ENCODE measurements at regions not wholly inside any gene's neighbourhood (a gene's known extent, or its start where the extent isn't known, plus 50 kb on each side); places are given as distances from the start of the nearest gene placed in this dataset.

DNA sequence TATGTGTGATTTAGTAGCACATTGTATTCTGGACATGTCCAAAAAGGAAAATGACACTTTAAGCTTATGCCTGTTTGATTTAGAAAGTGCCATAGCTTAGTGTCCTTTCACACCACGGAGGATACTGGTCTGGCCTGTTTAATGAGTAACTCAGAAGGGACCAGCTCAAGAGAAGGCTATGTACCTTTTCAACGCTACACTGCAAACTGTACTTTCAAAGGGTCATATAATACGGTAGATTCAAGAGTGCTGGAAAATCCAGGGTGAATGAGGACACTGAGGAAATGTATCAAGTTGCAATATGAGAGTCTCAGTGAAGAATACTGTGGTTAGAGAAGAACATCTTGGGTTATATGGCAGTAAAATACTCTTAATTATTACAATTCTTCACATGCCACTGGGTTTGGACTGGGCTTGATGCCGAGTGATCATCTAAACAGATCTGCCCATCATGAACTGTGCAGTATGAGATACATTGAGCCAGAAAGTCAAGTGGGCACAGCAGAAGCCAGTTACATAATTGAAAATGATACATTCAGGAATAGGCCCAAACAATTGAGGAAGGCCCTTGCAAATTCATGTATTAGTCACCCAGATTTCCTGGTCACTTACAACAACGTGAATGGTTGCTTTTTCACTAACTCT, 1211.5 kb upstream of the CDH9 start:
- no peak overlapping the region for H3K4me3 ChIP-seq (ENCODE audit: control insufficient read depth, low read depth, low read length)
- DNase-seq (ENCODE audit: low read depth) = no peak
- TF ChIP-seq, protein P1, sequence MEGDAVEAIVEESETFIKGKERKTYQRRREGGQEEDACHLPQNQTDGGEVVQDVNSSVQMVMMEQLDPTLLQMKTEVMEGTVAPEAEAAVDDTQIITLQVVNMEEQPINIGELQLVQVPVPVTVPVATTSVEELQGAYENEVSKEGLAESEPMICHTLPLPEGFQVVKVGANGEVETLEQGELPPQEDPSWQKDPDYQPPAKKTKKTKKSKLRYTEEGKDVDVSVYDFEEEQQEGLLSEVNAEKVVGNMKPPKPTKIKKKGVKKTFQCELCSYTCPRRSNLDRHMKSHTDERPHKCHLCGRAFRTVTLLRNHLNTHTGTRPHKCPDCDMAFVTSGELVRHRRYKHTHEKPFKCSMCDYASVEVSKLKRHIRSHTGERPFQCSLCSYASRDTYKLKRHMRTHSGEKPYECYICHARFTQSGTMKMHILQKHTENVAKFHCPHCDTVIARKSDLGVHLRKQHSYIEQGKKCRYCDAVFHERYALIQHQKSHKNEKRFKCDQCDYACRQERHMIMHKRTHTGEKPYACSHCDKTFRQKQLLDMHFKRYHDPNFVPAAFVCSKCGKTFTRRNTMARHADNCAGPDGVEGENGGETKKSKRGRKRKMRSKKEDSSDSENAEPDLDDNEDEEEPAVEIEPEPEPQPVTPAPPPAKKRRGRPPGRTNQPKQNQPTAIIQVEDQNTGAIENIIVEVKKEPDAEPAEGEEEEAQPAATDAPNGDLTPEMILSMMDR (IDR thresholded peaks at IDR 0.05; ENCODE audit: control insufficient read depth, insufficient read depth, low read depth, low read length, missing control alignments) = no peak

- no peak for DNase-seq (ENCODE audit: low read depth)
- TF ChIP-seq, protein P1 (IDR thresholded peaks at IDR 0.05; ENCODE audit: control insufficient read depth, insufficient read depth, low read depth, low read length, missing control alignments) = no peak
- H3K4me3 ChIP-seq (ENCODE audit: control insufficient read depth, low read depth, low read length) = no peak overlapping the region
Observed at GRCh38 chr5:28234356-28234968, 1196.1 kb upstream of the CDH9 start.

GRCh38 chr5:28226407-28226806, 1188.0 kb upstream of the CDH9 start:
- H3K4me3 ChIP-seq (ENCODE audit: control insufficient read depth, low read depth, low read length) = no peak overlapping the region
- DNase-seq (ENCODE audit: low read depth) = no peak

DNA sequence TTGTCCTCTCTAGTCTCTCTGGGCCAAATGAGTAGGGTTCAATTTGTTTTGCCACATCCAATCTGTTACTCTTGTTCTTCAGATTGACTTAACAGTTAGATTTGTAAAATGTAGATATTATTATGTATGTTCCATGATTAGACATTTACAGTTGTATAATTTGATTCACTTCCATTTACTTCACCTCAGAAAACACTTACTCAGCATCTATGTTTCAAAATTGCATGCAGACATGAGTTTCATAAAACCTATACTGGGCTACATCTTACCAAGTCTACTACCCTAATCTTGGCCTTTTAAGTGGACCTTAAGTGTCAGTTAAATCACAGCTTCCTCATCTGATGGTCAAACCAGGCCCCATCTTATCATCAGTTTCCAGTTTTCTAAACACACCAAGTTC, 1181.2 kb upstream of the CDH9 start:
- TF ChIP-seq, protein P1 (IDR thresholded peaks at IDR 0.05; ENCODE audit: control insufficient read depth, insufficient read depth, low read depth, low read length, missing control alignments) = no peak
- DNase-seq (ENCODE audit: low read depth) = no peak
- H3K4me3 ChIP-seq (ENCODE audit: control insufficient read depth, low read depth, low read length) = no peak overlapping the region

More at GRCh38 chr5:28226407-28226806, 1188.0 kb upstream of the CDH9 start:
- TF ChIP-seq, protein P1 (IDR thresholded peaks at IDR 0.05; ENCODE audit: control insufficient read depth, insufficient read depth, low read depth, low read length, missing control alignments) = no peak

DNA sequence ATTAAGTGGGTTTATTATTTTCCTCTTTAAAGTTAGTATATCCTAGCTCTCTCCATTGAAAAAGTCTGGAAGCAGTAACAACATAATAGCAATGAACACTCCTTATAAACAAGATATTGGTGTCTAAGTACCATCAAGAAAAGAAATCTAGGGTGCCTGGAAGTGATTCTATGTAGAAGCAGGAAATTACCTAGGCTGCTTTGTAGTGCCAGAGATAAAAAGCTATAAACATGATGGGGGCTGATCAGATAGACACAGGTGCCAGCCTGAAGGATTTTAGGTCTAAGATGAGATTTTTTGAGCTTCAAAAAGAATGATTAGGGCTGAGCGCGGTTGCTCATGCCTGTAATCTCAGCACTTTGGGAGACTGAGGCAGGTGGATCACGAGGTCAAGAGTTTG, 1179.3 kb upstream of the CDH9 start:
- H3K4me3 ChIP-seq (ENCODE audit: control insufficient read depth, low read depth, low read length) = no peak overlapping the region
- no peak for DNase-seq (ENCODE audit: low read depth)
- TF ChIP-seq, protein P1 (IDR thresholded peaks at IDR 0.05; ENCODE audit: control insufficient read depth, insufficient read depth, low read depth, low read length, missing control alignments) = no peak

DNA sequence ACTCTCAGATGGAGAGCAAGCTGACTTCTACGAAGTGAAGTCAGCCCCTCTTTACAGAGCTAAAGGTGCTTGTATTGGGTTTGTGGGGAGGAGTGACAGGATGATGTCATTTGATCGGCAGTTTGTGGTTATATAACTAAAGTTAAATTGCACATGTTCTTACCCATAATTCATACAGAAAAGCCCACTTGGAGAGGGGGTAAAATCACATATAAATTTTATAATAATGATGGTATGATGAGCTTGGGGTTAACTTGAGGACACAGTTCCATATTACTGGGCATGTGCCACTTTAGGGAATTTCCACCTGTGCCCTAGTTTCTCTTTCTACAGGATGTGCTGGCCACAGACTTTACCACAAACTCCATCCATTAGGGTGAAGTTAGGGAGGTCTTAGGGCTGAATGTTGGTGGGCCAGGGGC, 1178.6 kb upstream of the CDH9 start:
- DNase-seq (ENCODE audit: low read depth) = no peak
- TF ChIP-seq, protein P1 (IDR thresholded peaks at IDR 0.05; ENCODE audit: control insufficient read depth, insufficient read depth, low read depth, low read length, missing control alignments) = no peak

More for the DNA sequence above, 1178.6 kb upstream of the CDH9 start:
- H3K4me3 ChIP-seq (ENCODE audit: control insufficient read depth, low read depth, low read length) = no peak overlapping the region

Data from AG09309 (cell line).